ENCODE measurements at regions not wholly inside any gene's neighbourhood (a gene's known extent, or its start where the extent isn't known, plus 50 kb on each side); places are given as distances from the start of the nearest gene placed in this dataset.

DNA sequence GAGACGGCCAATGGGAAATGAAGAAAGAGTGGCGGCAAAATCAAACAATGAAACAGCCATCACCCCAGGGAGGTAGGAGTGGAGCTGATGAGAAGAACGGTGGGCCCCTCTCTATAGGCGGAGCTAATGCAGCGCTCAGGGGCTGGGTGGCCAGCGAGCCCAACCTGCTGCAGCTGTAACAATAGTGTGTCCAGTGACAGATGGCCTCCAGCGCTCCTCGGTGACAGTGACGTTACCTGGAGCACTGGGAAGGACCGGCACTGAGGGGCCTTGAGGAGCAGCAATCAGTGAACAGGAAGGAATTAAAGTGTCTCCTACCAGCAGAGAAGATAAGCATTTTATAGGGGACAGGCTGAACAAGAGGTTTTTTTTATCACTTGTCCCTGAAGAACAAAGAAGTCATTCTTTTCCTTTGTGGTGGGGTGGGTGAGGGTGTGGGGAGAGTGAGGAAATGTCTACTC lies 81.6 kb downstream of the FOXA2 start (continued):
- TF ChIP-seq ZSCAN22 (CRISPR knock-in tag; IDR thresholded peaks at IDR 0.05): no peak
- TF ChIP-seq KLF6 (CRISPR knock-in tag; IDR thresholded peaks at IDR 0.05): no peak
- TF ChIP-seq, protein P1, sequence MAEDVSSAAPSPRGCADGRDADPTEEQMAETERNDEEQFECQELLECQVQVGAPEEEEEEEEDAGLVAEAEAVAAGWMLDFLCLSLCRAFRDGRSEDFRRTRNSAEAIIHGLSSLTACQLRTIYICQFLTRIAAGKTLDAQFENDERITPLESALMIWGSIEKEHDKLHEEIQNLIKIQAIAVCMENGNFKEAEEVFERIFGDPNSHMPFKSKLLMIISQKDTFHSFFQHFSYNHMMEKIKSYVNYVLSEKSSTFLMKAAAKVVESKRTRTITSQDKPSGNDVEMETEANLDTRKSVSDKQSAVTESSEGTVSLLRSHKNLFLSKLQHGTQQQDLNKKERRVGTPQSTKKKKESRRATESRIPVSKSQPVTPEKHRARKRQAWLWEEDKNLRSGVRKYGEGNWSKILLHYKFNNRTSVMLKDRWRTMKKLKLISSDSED (CRISPR knock-in tag; IDR thresholded peaks at IDR 0.05): no peak
- no peak for TF ChIP-seq SMC3 (IDR thresholded peaks at IDR 0.05; ENCODE audit: low read length)
- TF ChIP-seq ZFX (CRISPR knock-in tag; IDR thresholded peaks at IDR 0.05; ENCODE audit: low read depth): 0 out of 2 replicates have a peak, but pooled peaks have one; percentile 28
- TF ChIP-seq ZBTB8A (CRISPR knock-in tag; IDR thresholded peaks at IDR 0.05; ENCODE audit: borderline replicate concordance, low read depth): no peak
- no peak for TF ChIP-seq ZNF670 (CRISPR knock-in tag; IDR thresholded peaks at IDR 0.05; ENCODE audit: borderline replicate concordance)
- TF ChIP-seq, protein P2, sequence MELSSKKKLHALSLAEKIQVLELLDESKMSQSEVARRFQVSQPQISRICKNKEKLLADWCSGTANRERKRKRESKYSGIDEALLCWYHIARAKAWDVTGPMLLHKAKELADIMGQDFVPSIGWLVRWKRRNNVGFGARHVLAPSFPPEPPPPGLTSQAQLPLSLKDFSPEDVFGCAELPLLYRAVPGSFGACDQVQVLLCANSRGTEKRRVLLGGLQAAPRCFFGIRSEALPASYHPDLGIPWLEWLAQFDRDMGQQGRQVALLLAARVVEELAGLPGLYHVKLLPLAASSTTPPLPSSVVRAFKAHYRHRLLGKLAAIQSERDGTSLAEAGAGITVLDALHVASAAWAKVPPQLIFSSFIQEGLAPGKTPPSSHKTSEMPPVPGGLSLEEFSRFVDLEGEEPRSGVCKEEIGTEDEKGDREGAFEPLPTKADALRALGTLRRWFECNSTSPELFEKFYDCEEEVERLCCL (CRISPR knock-in tag; IDR thresholded peaks at IDR 0.05; ENCODE audit: borderline replicate concordance): no peak
- TF ChIP-seq ZNF530 (CRISPR knock-in tag; IDR thresholded peaks at IDR 0.05; ENCODE audit: low read depth): no peak
- TF ChIP-seq SYNCRIP (IDR thresholded peaks at IDR 0.05; ENCODE audit: insufficient read depth, low read depth, low read length): no peak
- TF ChIP-seq, protein P3, sequence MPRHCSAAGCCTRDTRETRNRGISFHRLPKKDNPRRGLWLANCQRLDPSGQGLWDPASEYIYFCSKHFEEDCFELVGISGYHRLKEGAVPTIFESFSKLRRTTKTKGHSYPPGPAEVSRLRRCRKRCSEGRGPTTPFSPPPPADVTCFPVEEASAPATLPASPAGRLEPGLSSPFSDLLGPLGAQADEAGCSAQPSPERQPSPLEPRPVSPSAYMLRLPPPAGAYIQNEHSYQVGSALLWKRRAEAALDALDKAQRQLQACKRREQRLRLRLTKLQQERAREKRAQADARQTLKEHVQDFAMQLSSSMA (CRISPR knock-in tag; IDR thresholded peaks at IDR 0.05): no peak
- TF ChIP-seq HMGA1 (CRISPR knock-in tag; conservative IDR thresholded peaks at IDR 0.05): no peak
- TF ChIP-seq ZMYM3 (CRISPR knock-in tag; IDR thresholded peaks at IDR 0.05): no peak
- no peak for TF ChIP-seq IRX3 (CRISPR knock-in tag; IDR thresholded peaks at IDR 0.05; ENCODE audit: borderline replicate concordance, low read depth)
- TF ChIP-seq ZSCAN21 (CRISPR knock-in tag; IDR thresholded peaks at IDR 0.05; ENCODE audit: borderline replicate concordance): no peak
- TF ChIP-seq LCORL (IDR thresholded peaks at IDR 0.05): no peak
- TF ChIP-seq LCORL (CRISPR knock-in tag; IDR thresholded peaks at IDR 0.05): no peak
- TF ChIP-seq RFX5 (IDR thresholded peaks at IDR 0.05; ENCODE audit: low read depth, low read length): peak; percentile 56
- TF ChIP-seq, protein P4, sequence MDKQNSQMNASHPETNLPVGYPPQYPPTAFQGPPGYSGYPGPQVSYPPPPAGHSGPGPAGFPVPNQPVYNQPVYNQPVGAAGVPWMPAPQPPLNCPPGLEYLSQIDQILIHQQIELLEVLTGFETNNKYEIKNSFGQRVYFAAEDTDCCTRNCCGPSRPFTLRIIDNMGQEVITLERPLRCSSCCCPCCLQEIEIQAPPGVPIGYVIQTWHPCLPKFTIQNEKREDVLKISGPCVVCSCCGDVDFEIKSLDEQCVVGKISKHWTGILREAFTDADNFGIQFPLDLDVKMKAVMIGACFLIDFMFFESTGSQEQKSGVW (CRISPR knock-in tag; IDR thresholded peaks at IDR 0.05; ENCODE audit: borderline replicate concordance): no peak
- TF ChIP-seq GTF3A (CRISPR knock-in tag; conservative IDR thresholded peaks at IDR 0.05): no peak
- TF ChIP-seq ZNF619 (CRISPR knock-in tag; IDR thresholded peaks at IDR 0.05): no peak
- TF ChIP-seq, protein P5, sequence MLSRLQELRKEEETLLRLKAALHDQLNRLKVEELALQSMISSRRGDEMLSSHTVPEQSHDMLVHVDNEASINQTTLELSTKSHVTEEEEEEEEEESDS (CRISPR knock-in tag; IDR thresholded peaks at IDR 0.05; ENCODE audit: borderline replicate concordance): 0 out of 2 replicates have a peak, but pooled peaks have one; percentile 68
- no peak for TF ChIP-seq BRCA1 (CRISPR knock-in tag; IDR thresholded peaks at IDR 0.05)
- TF ChIP-seq, protein P6, sequence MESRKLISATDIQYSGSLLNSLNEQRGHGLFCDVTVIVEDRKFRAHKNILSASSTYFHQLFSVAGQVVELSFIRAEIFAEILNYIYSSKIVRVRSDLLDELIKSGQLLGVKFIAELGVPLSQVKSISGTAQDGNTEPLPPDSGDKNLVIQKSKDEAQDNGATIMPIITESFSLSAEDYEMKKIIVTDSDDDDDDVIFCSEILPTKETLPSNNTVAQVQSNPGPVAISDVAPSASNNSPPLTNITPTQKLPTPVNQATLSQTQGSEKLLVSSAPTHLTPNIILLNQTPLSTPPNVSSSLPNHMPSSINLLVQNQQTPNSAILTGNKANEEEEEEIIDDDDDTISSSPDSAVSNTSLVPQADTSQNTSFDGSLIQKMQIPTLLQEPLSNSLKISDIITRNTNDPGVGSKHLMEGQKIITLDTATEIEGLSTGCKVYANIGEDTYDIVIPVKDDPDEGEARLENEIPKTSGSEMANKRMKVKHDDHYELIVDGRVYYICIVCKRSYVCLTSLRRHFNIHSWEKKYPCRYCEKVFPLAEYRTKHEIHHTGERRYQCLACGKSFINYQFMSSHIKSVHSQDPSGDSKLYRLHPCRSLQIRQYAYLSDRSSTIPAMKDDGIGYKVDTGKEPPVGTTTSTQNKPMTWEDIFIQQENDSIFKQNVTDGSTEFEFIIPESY (CRISPR knock-in tag; IDR thresholded peaks at IDR 0.05): peak; percentile 83

Measured in HepG2 (cell line).